HFF-Myc (cell line): ENCODE measurements at regions not wholly inside any gene's neighbourhood (a gene's known extent, or its start where the extent isn't known, plus 50 kb on each side); places are given as distances from the start of the nearest gene placed in this dataset.

ENCODE experiments used
- DNase-seq: peaks from one replicate; pipeline ENCODE4 v3.0.0-alpha.2; 2011; ENCODE audit warnings: low read depth; ENCODE audit errors: extremely low read depth
- H3K4me3 ChIP-seq: replicated peaks from 2 replicates; pipeline ENCODE4 v1.5.1; 2011; ENCODE audit warnings: low read depth, mild to moderate bottlenecking, control low read depth, low read length
- CTCF ChIP-seq: IDR thresholded peaks from 2 replicates; pipeline ENCODE4 v1.5.1; 2012; ENCODE audit warnings: mild to moderate bottlenecking, low read depth, low read length, control low read depth; ENCODE audit errors: missing control alignments

GRCh38 chr9:117624106-117624505 is 80.1 kb upstream of the TLR4 start:
- no peak overlapping the region for H3K4me3 ChIP-seq
- TF ChIP-seq CTCF = no peak
- DNase-seq = no peak

GRCh38 chr9:117622347-117622746 is 81.9 kb upstream of the TLR4 start:
- DNase-seq = no peak
- no peak for TF ChIP-seq CTCF
- H3K4me3 ChIP-seq = no peak overlapping the region

GRCh38 chr9:117616431-117616831 is 87.8 kb upstream of the TLR4 start:
- no peak for TF ChIP-seq CTCF
- no peak for DNase-seq
- H3K4me3 ChIP-seq = no peak overlapping the region

DNA sequence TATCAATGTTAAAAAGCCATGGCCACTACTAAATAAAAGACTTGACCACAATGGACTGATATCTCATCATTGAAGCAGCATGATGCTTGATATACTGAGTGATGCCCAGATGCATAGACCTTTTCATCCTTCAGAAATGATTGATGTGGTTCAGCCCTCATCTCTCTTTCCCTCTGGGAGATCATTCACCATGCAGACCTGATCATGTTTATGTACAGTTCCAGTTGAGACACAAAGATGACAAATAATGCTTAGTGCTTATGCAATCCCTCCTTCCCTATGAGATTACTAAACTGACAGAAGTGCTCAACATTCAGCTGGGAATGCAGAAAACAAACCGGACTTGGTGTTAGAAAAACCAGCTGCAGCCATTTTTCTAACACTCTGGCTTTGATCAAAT is 91.9 kb upstream of the TLR4 start:
- no peak overlapping the region for H3K4me3 ChIP-seq
- TF ChIP-seq CTCF = no peak

DNA sequence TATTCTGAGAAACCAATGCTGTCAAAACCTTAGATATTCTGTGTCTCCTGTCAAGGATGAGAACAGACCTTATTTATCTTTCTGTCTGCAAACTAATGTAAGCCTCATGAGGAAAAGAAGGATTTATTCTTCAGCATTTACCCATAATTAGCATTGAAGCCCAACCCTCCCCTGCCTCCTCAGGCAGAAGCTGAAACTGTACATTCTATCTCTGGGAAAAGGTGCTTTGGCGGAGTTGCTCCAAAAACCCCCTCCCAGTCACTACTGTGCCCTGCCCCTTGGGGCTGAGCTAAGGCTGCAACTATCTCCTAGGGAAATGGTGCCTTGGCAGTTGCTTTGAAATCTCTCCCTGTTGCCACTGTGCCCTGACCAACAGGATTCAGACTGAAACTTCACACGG is 106.2 kb upstream of the TLR4 start:
- DNase-seq = no peak
- H3K4me3 ChIP-seq = no peak overlapping the region
- TF ChIP-seq CTCF = no peak

More for the DNA sequence above, 91.9 kb upstream of the TLR4 start:
- DNase-seq = no peak

GRCh38 chr9:117596678-117597077 is 107.5 kb upstream of the TLR4 start:
- H3K4me3 ChIP-seq = no peak overlapping the region
- DNase-seq = no peak
- TF ChIP-seq CTCF = no peak

DNA sequence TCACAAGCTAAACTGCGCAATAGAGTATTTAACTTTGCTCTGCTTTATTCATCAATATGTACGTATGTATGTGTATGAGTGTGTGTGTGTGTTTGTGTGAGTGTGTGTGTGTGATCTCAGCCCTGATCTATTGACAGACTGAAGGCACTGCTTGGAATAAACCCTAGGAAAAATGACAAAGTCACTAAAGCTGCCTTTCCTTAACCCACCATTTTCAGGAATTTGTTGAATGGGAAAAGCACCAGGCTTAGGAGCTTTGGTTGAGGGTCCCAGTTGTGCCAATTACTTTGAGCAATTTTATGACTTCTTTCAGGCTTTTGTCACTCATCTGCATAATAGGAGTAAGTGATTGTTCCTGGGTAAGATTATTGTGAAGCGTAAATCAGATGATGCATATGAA is 108.6 kb upstream of the TLR4 start:
- no peak overlapping the region for H3K4me3 ChIP-seq
- no peak for TF ChIP-seq CTCF
- DNase-seq = no peak
